Uterus (tissue), 3 donors: ENCODE measurements at regions not wholly inside any gene's neighbourhood (a gene's known extent, or its start where the extent isn't known, plus 50 kb on each side); places are given as distances from the start of the nearest gene placed in this dataset.

Source experiments
- DNase-seq, 2 donors: peaks; one replicate each; pipeline ENCODE4 v3.0.0-alpha.2; 2019 to 2020
- H3K27ac ChIP-seq, 2 donors: fragments of 200-600 bp; sonication (generic); 1 replicate in 1 of 2; 2 replicates in 1 of 2; pipeline ENCODE4 v1.5.1; 2016 to 2018
- H3K27me3 ChIP-seq, 2 donors: fragments of 200-600 bp; sonication (generic); one replicate each; pipeline ENCODE4 v1.5.1; 2018 to 2019; ENCODE audit warnings: control low read depth in 1 of 2
- H3K36me3 ChIP-seq, 2 donors: fragments of 200-600 bp; sonication (generic); one replicate each; pipeline ENCODE4 v1.5.1; 2019; ENCODE audit warnings: control low read depth in 1 of 2
- H3K4me1 ChIP-seq, 2 donors: fragments of 200-600 bp; sonication (generic); one replicate each; pipeline ENCODE4 v1.5.1; 2018 to 2019; ENCODE audit warnings: control low read depth in 1 of 2
- H3K4me3 ChIP-seq, 2 donors: fragments of 200-600 bp; sonication (generic); 1 replicate in 1 of 2; 2 replicates in 1 of 2; pipeline ENCODE4 v1.5.1; 2018 to 2019; ENCODE audit warnings: mild to moderate bottlenecking in 1 of 2
- H3K9me3 ChIP-seq, 2 donors: fragments of 200-600 bp; sonication (generic); one replicate each; pipeline ENCODE4 v1.5.1; 2019; ENCODE audit warnings: control low read depth in 1 of 2
- POLR2A ChIP-seq, 2 donors: fragments of 450-650 bp; IDR thresholded peaks; one replicate each; pipeline ENCODE4 v1.6.1; 2016; ENCODE audit warnings: antibody characterized with exemption in 2 of 2, mild to moderate bottlenecking in 1 of 2, moderate library complexity in 1 of 2
- intact Hi-C: fragments of 100-400 bp; cut with DNase I; formaldehyde crosslinking; loops from one replicate; pipeline ENCODE4 v1.15.1; 2023; ENCODE audit warnings: low total_unique reads
- TF ChIP-seq, protein P1 (sequence below), 4 experiments: fragments of 200-600 bp in 2 of 4; fragments of 450-650 bp in 2 of 4; sonication (generic) in 2 of 4; IDR thresholded peaks; one replicate each; pipeline ENCODE4 v1.5.1; 2016 to 2019; ENCODE audit warnings: antibody characterized with exemption in 4 of 4, mild to moderate bottlenecking in 2 of 4, moderate library complexity in 1 of 4
- donor health status: DM: yes; HTN: yes; CAD: no.

DNA sequence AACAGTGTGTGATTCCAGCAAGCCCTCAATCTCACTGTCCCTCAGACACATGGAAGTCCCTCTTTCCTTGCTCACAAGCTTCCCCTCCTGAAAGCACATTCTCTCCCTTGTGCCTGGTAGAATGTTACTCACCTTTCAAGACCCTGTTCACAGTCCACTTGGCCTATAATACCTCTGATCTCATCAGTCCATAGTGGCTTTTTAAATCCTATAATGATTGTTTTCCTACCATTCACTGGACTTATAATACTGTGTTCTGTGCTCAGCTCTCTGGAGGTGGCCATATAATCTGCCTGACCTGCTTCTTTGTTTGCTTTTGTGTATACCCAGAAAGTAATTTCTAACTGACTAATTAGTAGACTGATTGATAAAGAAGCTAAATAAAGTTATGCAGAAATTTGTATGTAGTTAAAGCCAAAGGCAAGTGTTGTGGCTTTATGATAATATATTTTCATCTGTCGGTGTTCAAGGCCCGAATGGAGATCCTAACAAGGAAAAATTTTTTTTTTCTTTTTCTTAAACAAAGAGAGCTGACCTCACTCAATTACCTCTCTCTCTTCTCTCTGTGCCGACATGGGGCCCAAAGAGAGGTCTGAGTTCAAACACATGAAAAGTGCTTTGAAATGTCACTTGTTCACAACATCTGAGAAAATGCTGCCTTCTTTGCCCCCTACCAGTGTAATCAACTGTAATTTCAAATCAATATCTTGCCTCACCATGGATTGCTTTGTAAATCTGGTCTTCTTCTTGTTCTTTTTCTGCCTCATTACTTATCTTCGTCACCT lies 1033.0 kb upstream of the PIK3C3 start:
- intact Hi-C loops, result no loop called here
- Histone ChIP-seq H3K4me3 (no peak overlapping the region), H3K9me3 (no peaks in the 10 kb centered on the region), H3K27me3 (no peaks in the 10 kb centered on the region), H3K27ac (no peak overlapping the region), H3K36me3 (no peaks in the 10 kb centered on the region), H3K4me1 (no peaks in the 10 kb centered on the region)
- TF ChIP-seq, protein P1, sequence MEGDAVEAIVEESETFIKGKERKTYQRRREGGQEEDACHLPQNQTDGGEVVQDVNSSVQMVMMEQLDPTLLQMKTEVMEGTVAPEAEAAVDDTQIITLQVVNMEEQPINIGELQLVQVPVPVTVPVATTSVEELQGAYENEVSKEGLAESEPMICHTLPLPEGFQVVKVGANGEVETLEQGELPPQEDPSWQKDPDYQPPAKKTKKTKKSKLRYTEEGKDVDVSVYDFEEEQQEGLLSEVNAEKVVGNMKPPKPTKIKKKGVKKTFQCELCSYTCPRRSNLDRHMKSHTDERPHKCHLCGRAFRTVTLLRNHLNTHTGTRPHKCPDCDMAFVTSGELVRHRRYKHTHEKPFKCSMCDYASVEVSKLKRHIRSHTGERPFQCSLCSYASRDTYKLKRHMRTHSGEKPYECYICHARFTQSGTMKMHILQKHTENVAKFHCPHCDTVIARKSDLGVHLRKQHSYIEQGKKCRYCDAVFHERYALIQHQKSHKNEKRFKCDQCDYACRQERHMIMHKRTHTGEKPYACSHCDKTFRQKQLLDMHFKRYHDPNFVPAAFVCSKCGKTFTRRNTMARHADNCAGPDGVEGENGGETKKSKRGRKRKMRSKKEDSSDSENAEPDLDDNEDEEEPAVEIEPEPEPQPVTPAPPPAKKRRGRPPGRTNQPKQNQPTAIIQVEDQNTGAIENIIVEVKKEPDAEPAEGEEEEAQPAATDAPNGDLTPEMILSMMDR (IDR thresholded peaks at IDR 0.05), result no peak
- no peak for TF ChIP-seq POLR2A (IDR thresholded peaks at IDR 0.05)
- no peak for DNase-seq

DNA sequence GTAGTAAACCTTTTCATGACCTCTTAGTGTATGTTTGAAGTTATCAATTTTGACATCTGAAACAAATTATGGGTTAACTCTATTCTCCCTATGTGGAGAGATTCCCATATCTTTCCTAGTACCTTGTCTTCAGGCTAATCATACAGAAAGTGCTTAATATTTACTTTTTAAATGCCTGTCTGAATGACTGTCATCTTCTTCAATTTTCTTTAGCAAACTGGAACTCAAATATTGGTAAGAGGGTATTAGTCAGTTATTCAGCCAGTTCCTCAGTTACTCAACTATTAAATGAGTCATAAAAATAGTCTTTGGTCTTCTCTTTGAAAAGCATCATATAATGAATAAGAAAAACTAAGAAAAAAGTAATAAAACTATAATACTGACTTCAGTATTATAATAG lies 1038.0 kb upstream of the PIK3C3 start:
- Histone ChIP-seq H3K27me3 (no peaks in the 10 kb centered on the region), H3K9me3 (no peaks in the 10 kb centered on the region), H3K27ac (no peak overlapping the region), H3K4me3 (no peak overlapping the region), H3K36me3 (no peaks in the 10 kb centered on the region), H3K4me1 (no peaks in the 10 kb centered on the region)
- DNase-seq, result no peak
- TF ChIP-seq POLR2A (IDR thresholded peaks at IDR 0.05), result no peak
- TF ChIP-seq, protein P1 (IDR thresholded peaks at IDR 0.05), result no peak
- intact Hi-C loops, result no loop called here

DNA sequence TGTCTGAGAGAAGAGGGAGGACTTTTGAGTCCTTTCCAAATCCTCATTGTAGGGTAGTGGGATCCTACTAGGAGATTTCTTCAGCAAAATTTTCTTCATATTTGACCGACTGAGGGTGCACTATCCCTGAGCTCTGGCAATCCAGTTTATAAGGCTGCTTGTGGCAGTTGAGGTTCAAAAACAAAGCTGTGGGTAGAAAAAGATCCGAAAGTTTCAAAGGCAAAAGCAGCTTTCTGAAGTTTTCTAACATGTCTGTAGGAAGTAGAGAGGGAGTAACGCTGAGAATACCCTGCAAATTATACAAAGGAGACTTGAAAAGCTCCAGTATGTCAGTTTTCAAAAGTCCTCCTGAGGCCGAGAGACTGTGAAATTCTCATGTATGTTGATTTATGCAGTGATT lies 1039.3 kb upstream of the PIK3C3 start:
- Histone ChIP-seq H3K27me3 (no peaks in the 10 kb centered on the region), H3K9me3 (no peaks in the 10 kb centered on the region), H3K27ac (no peak overlapping the region), H3K4me3 (no peak overlapping the region), H3K4me1 (no peaks in the 10 kb centered on the region), H3K36me3 (no peaks in the 10 kb centered on the region)
- DNase-seq, result no peak
- TF ChIP-seq POLR2A (IDR thresholded peaks at IDR 0.05), result no peak
- TF ChIP-seq, protein P1 (IDR thresholded peaks at IDR 0.05), result no peak
- intact Hi-C loops, result no loop called here

DNA sequence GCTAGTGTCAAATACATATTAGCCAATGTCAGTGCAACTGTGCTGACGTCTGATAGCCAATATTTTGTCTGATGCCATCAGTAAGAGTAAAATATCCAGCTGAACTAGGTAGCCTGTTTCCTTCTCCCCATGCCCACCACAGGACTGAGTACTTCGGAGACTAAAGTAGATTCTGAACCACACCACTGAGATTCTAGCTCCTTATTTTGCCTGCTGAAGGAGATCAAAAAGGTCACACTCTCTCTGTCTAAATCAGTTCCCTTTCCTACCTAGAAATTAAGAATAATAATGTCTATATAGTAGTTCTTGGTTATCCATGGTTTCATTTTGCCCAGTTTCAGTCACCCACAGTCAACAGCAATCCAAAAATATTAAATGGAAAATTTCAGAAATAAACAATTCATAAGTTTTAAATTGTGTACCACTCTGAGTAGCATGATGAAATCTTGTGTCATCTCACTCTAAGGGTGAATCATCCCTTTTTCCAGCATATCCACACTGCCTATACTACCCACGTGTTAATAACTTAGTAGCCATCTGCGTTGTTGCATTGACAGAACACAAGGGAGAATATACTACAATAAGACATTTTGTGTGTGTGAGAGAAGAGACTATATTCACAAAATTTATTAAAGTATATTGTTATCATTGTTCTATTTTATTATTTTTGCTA lies 1043.3 kb upstream of the PIK3C3 start:
- H3K36me3 ChIP-seq, result no peaks in the 10 kb centered on the region
- H3K9me3 ChIP-seq, result no peaks in the 10 kb centered on the region
- TF ChIP-seq, protein P1 (IDR thresholded peaks at IDR 0.05), result no peak
- no peak for TF ChIP-seq POLR2A (IDR thresholded peaks at IDR 0.05)
- no peak overlapping the region for H3K4me3 ChIP-seq
- H3K4me1 ChIP-seq, result no peaks in the 10 kb centered on the region
- H3K27ac ChIP-seq, result no peak overlapping the region
- no peak for DNase-seq
- no peaks in the 10 kb centered on the region for H3K27me3 ChIP-seq
- intact Hi-C loops, result no loop called here

DNA sequence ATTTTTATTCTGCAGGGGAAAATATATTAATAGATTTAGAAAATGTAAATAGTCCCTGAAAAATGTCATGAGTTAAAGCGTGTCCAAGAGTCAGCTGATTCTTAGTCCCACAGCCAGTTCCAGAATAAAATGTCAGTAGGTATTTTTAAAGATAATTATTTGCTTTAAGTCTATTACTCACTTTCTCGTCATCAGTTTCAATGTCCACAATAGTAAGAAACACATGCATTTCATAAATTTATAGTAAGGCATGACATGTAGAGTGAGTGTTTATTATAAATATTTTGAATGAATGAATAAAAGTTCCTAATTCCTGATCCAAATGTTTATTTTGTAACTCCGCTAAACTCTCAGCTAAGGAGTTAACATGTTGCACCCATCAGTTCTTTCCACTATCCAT lies 1044.0 kb upstream of the PIK3C3 start:
- H3K4me1 ChIP-seq, result no peaks in the 10 kb centered on the region
- no peaks in the 10 kb centered on the region for H3K9me3 ChIP-seq
- H3K27me3 ChIP-seq, result no peaks in the 10 kb centered on the region
- no peak overlapping the region for H3K4me3 ChIP-seq
- intact Hi-C loops, result no loop called here
- H3K36me3 ChIP-seq, result no peaks in the 10 kb centered on the region
- H3K27ac ChIP-seq, result no peak overlapping the region
- TF ChIP-seq POLR2A (IDR thresholded peaks at IDR 0.05), result no peak
- TF ChIP-seq, protein P1 (IDR thresholded peaks at IDR 0.05), result no peak
- DNase-seq, result no peak
